Panc1 (cell line): ENCODE measurements at regions not wholly inside any gene's neighbourhood (a gene's known extent, or its start where the extent isn't known, plus 50 kb on each side); places are given as distances from the start of the nearest gene placed in this dataset.

Experiments used
- ATAC-seq: fragments of 200-7000 bp; cut with Tn5 transposase; 2 replicates; pipeline ENCODE4 v1.9.1; 2020; ENCODE audit warnings: mild to moderate bottlenecking, moderate library complexity
- BruUV-seq: library from RNA; stranded (reverse); fragments of 400-500 nt; replicated peaks from 2 replicates; lab custom pipeline; 2021; lab: Mats Ljungman, UMichigan
- CTCF ChIA-PET: fragments of 300-600 bp; sonication (Branson Sonifier 250); formaldehyde crosslinking; loops from one replicate; lab custom pipeline; 2022; ENCODE audit warnings: antibody characterized with exemption; lab: Charles Lee
- POLR2A ChIA-PET: fragments of 300-600 bp; sonication (Branson Sonifier 250); formaldehyde crosslinking; loops from one replicate; lab custom pipeline; 2022; ENCODE audit warnings: antibody characterized with exemption; lab: Charles Lee
- DNase-seq: peaks from one replicate; pipeline ENCODE4 v3.0.0-alpha.2; 2010; ENCODE audit warnings: low read depth, low spot score
- H3K27ac ChIP-seq: 2 replicates; pipeline ENCODE4 v1.5.1; 2011; ENCODE audit warnings: mild to moderate bottlenecking, low read length, inconsistent platforms
- H3K27me3 ChIP-seq: fragments of 200-500 bp; sonication (Bioruptor generic); 2 replicates; pipeline ENCODE4 v1.6.0; 2014; ENCODE audit warnings: low read length, inconsistent platforms; ENCODE audit not compliant: control insufficient read depth, insufficient read depth
- H3K36me3 ChIP-seq: fragments of 200-500 bp; sonication (Bioruptor generic); 2 replicates; pipeline ENCODE4 v1.5.1; 2014; ENCODE audit warnings: inconsistent platforms, mild to moderate bottlenecking, low read length, moderate library complexity; ENCODE audit not compliant: control insufficient read depth, insufficient read depth
- H3K4me1 ChIP-seq: 2 replicates; pipeline ENCODE4 v1.5.1; 2011; ENCODE audit warnings: inconsistent platforms, mild to moderate bottlenecking, low read length, moderate library complexity; ENCODE audit not compliant: control insufficient read depth, insufficient read depth
- H3K4me3 ChIP-seq, 2 experiments: 2 replicates each; pipeline ENCODE4 v1.5.1; 2011 to 2012; ENCODE audit warnings: low read depth in 2 of 2, low read length in 2 of 2, mild to moderate bottlenecking in 2 of 2, inconsistent platforms in 1 of 2, moderate library complexity in 1 of 2
- H3K9me3 ChIP-seq: fragments of 200-500 bp; sonication (Bioruptor generic); 2 replicates; pipeline ENCODE4 v1.5.1; 2014; ENCODE audit warnings: low read depth, mild to moderate bottlenecking, inconsistent platforms, low read length, moderate library complexity; ENCODE audit not compliant: control insufficient read depth, insufficient read depth
- CTCF ChIP-seq: fragments of 450-650 bp; IDR thresholded peaks from 2 replicates; pipeline ENCODE4 v1.5.1; 2017; ENCODE audit warnings: mild to moderate bottlenecking
- POLR2AphosphoS5 ChIP-seq: IDR thresholded peaks from 2 replicates; pipeline ENCODE4 v1.6.1; 2012; ENCODE audit warnings: mild to moderate bottlenecking, low read depth, low read length, moderate library complexity
- REST ChIP-seq, 2 experiments: IDR thresholded peaks; 2 replicates each; pipeline ENCODE4 v1.6.1; 2011 to 2012; ENCODE audit warnings: low read depth in 2 of 2, control low read depth in 1 of 2, low read length in 1 of 2, mild to moderate bottlenecking in 1 of 2, moderate library complexity in 1 of 2; ENCODE audit not compliant: insufficient read depth in 1 of 2
- SIN3A ChIP-seq: IDR thresholded peaks from 2 replicates; pipeline ENCODE4 v1.6.1; 2012; ENCODE audit warnings: low read depth, mild to moderate bottlenecking, low read length, moderate library complexity, borderline replicate concordance; ENCODE audit not compliant: insufficient read depth
- TCF7L2 ChIP-seq: IDR thresholded peaks from 2 replicates; pipeline ENCODE4 v1.6.1; 2011; ENCODE audit warnings: mild to moderate bottlenecking, low read depth, low read length, inconsistent platforms
- in situ Hi-C: cut with HindIII; loops from 2 replicates; pipeline ENCODE4 v1.10.0; 2016; ENCODE audit warnings: low sequenced_read_pairs, low pct_unique_long_range_greater_than_20kb
- intact Hi-C: fragments of 100-400 bp; cut with micrococcal nuclease; formaldehyde crosslinking; loops from one replicate; pipeline ENCODE4 v1.10.0; 2022; ENCODE audit not compliant: unreplicated experiment

- ChIA-PET POLR2A (no interaction called here), CTCF (no interaction called here)
- intact Hi-C loops (no loop called here), in situ Hi-C loops (no loop called here)
- Histone ChIP-seq H3K27me3 (no peaks in the 10 kb centered on the region), H3K4me3 (no peak overlapping the region), H3K4me1 (no peaks in the 10 kb centered on the region), H3K36me3 (no peaks in the 10 kb centered on the region), H3K9me3 (peaks cover 7% of the 10 kb centered on the region; the same call in 1 of the 2 replicates), H3K27ac (no peak overlapping the region)
- BruUV-seq: no TSS peak
- ATAC-seq (no peak), DNase-seq (no peak)
- no peak for TF ChIP-seq CTCF
- no peak for TF ChIP-seq REST (IDR thresholded peaks at IDR 0.05; ENCODE audit: insufficient read depth in 1 of 2, low read depth in 2 of 2, low read length in 1 of 2)
- no peak for TF ChIP-seq SIN3A
- no peak for TF ChIP-seq TCF7L2
- TF ChIP-seq POLR2AphosphoS5: no peak
These were observed 181.2 kb upstream of the TTC14 start for GRCh38 chr3:180420804-180421203.

- CTCF ChIA-PET: no interaction called here
- no peaks in the 10 kb centered on the region for H3K4me1 ChIP-seq
These were observed 180.7 kb upstream of the TTC14 start for GRCh38 chr3:180421221-180421620.

More at GRCh38 chr3:180421221-180421620, 180.7 kb upstream of the TTC14 start:
- POLR2A ChIA-PET: no interaction called here
- no peak overlapping the region for H3K27ac ChIP-seq
- intact Hi-C loops (no loop called here), in situ Hi-C loops (no loop called here)
- H3K27me3 ChIP-seq: no peaks in the 10 kb centered on the region
- peaks cover 7% of the 10 kb centered on the region; the same call in 1 of the 2 replicates for H3K9me3 ChIP-seq
- no peaks in the 10 kb centered on the region for H3K36me3 ChIP-seq
- no peak overlapping the region for H3K4me3 ChIP-seq
- TF ChIP-seq SIN3A (no peak), REST (IDR thresholded peaks at IDR 0.05; ENCODE audit: insufficient read depth in 1 of 2, low read depth in 2 of 2, low read length in 1 of 2) (no peak), POLR2AphosphoS5 (no peak), TCF7L2 (no peak), CTCF (no peak)
- DNase-seq (no peak), ATAC-seq (no peak)
- BruUV-seq: no TSS peak
